GM18507 (cell line): ENCODE measurements at regions not wholly inside any gene's neighbourhood (a gene's known extent, or its start where the extent isn't known, plus 50 kb on each side); places are given as distances from the start of the nearest gene placed in this dataset.
"Not testable (repeated sequence)": the region's sequence is repeated elsewhere in the genome, so short reads cannot be mapped to it uniquely, and the experiment has no call there.

Experiments used
- DNase-seq: peaks from one replicate; pipeline ENCODE4 v3.0.0; 2011; ENCODE audit warnings: low read depth; ENCODE audit not compliant: insufficient read length; ENCODE audit errors: extremely low spot score
- FAIRE-seq: peaks from 2 replicates; lab custom pipeline; 2011; peaks lifted over from hg19 to GRCh38; lab: Jason Lieb, UNC

DNA sequence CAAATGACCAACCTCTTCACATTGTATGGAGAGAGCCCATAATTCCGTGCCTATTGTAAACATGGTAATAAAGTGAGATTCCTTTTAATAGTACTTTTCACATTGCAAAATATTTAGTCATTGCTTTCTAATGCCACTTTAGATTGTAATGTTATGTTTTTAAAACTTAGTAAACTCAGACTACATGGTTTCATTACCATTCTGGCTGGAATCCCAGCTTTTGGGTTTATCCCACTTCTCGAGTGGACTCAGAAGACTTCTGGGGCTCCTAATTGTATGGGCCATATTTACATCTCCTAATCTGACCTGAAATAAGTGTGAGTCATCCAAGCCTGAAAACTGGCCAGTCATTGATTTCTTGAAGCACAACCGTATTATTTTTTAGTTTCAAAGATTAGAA lies 217.6 kb downstream of the CAAP1 start:
- no peak for DNase-seq
- no peak for FAIRE-seq

DNA sequence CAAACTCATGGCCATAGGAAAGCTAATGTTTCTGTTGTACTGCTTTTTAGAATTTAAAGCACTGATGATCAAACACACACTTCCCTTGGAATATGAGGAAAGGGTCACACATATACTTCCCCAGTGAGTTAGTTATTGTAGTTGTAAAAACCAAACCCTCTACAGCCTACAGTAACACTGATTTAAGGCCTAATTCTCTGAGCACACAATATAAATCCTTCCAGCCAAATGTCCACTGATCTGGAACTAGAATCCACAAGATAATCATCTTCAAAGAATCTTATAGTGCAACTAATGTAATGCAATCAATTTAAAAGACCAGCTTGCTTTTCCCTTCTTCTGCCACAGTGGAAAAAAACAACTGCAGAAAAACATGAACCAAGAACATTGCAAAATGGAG lies 219.3 kb downstream of the CAAP1 start:
- FAIRE-seq: no peak
- DNase-seq: no peak

DNA sequence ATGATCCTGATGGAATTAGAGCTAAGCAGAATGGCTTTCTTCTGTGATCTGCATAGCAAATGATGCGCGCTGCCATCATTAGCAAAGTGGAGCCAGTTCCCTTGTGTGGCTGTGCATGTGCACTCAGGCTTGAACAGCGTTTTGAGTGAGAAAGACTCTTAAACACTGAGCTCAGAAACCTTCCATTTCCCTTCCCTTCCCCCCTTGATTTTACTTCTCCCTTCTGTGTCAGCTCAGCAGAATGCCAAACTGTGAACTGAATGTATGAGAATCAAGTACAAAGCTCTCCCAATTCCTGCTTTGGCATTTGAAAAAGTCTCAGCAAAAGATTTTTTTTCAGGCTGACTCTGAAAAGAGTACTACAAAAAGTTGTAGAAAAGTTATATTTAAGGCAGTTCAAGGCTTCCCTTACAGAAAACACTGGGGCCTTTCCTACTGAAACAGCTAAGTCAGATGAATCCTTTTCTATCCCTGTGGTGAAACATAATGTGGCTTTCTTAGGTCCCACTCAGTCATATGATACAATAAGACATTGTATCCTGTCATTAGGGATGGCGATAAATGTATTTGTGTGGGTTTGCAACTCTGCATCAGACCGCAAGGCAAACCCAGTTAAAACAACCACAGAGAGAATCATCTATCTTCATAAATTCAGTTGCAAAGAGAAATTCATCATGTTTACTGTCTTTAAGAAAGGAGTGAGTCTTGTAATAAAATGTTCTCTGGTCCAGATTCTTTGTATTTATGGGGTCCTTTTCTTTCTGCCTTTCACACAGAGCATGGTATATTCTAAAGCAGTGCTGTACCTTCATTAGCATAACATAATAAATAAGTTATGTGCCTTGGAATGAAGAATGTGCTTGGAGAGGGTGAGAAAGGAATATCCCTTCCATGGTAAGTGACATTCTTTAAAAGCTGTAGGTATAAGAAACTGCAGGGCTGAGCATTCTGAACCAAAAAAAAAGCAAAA lies 222.6 kb downstream of the CAAP1 start:
- DNase-seq (no peak), FAIRE-seq (no peak)

DNA sequence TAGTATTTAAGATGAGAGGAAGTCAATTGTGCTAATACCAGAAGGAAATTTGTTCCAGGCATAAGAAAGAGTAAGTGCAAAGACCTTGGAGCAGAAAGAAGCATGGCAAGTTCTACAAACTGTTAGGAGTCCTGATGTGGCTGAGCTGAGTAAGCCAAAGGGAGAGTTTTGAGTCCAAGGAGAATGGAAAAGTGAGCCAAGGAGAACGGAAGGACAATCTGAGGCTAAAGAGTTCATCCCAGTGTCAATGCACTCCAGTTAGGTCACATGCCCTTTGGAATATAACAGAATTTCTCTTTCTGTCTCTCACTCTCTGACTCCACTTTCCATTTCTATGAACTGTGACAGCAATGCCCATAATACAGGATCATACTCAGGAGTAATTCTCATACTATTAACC lies 224.7 kb downstream of the CAAP1 start:
- FAIRE-seq (peak; percentile 35), DNase-seq (no peak)

DNA sequence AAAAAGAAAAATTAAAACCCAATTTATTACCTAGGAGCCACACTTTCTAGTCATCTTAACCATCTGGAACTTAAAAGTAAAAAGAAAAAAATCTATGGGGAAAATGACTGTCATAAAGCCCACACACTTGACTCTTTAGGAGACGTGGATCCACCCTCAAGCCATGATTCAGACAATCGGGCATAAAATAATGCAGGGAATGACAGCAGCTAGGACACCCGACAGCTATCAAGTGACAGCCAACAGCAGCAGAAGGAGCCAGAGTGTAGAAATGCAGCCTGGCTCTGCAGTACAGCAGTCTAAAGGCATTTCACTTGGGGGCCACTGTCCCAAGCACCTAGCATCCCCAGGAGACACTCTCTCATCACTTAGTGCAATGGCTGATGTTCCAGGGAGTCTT lies 226.9 kb downstream of the CAAP1 start:
- FAIRE-seq (no peak), DNase-seq (no peak)

DNA sequence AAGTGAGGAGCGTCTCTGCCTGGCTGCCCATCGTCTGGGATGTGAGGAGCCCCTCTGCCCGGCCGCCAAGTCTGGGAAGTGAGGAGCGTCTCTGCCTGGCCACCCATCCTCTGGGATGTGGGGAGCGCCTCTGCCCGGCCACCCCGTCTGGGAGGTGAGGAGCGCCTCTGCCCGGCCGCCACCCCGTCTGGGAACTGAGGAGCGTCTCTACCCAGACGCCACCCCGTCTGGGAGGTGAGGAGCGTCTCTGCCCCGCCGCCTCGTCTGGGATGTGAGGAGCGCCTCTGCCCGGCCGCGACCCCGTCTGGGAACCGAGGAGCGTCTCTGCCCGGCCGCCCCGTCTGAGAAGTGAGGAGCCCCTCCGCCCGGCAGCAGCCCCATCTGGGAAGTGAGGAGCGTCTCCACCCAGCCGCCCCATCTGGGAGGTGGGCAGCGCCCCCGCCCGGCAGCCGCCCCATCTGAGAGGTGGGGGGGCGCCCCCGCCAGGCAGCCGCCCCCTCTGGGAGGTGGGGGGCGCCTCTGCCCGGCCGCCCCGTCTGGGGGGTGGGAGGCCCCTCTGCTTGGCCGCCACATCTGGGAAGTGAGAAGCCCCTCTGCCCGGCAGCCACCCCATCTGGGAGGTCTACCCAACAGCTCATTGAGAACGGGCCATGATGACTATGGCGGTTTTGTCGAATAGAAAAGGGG lies 228.4 kb downstream of the CAAP1 start:
- not testable (repeated sequence) for FAIRE-seq, DNase-seq

DNA sequence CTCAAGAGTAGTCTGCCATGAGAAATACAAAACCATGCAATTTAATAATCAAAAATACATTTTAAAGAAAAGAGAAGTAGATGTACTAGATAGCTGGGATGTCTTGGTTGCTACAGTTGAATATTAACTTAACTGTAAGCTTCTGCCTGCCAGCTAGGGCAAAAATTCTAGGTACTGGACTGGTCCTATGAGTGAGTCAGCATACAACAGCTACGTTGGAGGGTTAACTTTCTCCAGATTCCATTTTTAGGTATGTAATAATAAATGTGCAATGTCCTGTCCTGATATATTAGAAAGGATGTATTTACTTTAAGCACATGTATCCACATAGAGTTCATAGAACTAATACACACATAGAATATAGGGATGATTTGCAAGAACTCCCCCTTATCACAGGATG lies 230.1 kb downstream of the CAAP1 start:
- DNase-seq: no peak
- FAIRE-seq: no peak

GRCh38 chr9:26658476-26658875 lies 234.1 kb downstream of the CAAP1 start:
- FAIRE-seq (no peak), DNase-seq (no peak)

DNA sequence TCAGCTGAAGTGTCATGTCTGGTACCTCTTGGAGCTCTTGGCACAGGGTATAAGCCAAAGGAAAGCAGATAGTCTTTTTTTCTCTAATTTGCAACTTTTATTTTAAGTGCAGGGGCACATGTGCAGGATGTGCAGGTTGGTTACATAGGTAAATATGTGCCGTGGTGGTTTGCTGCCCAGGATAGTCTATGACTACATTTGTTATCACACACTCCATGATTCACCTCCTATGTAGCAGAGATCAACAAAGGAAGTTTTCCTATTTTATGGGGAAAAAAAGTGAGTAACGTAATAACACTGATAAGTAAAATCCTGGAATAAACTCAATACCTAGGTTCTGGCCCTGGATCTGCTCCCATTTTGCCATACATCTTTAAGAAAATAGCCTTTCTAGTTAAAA lies 234.6 kb downstream of the CAAP1 start:
- FAIRE-seq (no peak), DNase-seq (no peak)

GRCh38 chr9:26656003-26656870 lies 236.4 kb downstream of the CAAP1 start:
- DNase-seq: no peak
- peak; percentile 36 for FAIRE-seq

- DNase-seq (no peak), FAIRE-seq (no peak)
Observed at GRCh38 chr9:26655166-26655565, 237.4 kb downstream of the CAAP1 start.

- FAIRE-seq: no peak
Observed at GRCh38 chr9:26650325-26650724, 242.3 kb downstream of the CAAP1 start.

GRCh38 chr9:26643826-26644225 lies 248.8 kb downstream of the CAAP1 start:
- DNase-seq: no peak
- no peak for FAIRE-seq

More at GRCh38 chr9:26650325-26650724, 242.3 kb downstream of the CAAP1 start:
- no peak for DNase-seq

GRCh38 chr9:26639761-26640160 lies 252.8 kb downstream of the CAAP1 start:
- DNase-seq (no peak), FAIRE-seq (no peak)

DNA sequence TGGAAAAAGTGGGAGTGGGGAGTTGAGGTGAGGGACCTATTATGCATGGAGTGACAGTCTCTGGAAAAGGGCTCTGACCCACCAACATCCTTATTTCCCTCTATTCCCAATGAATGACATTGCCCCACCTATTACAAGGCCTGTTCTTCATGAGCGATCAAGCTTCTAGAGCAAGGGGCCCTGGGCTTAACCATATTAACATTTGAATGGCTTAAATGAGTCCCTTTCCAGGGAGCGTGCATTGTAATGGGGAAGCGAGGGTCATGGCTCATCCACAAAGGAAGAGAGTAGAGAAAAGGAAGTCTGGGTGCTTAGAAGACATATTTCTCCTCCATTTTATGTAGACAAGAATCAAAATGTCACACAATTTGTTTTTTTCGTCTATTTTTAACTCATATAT lies 255.5 kb downstream of the CAAP1 start:
- FAIRE-seq (no peak), DNase-seq (no peak)

- not testable (repeated sequence) for FAIRE-seq, DNase-seq
Observed at GRCh38 chr9:26613851-26614350, 278.7 kb downstream of the CAAP1 start.

DNA sequence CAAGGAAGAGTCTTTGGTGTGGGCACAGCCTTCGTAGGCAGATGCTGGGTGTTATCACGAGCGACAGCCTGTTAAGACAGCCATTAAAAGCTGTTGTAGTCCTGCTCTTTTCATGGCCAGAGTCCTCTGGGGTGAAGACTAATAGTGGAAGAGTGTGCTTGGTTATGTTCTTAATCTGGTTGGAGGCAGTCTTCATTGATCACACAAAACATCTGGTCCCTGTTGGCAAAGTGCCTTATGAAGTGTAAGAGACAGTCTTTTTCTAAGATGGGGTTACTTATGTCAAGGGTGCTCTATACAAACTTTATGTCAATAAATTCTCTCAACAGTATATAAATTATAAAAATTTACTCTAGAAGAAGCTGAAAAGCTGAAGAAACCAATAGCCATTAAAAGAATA lies 280.4 kb downstream of the CAAP1 start:
- DNase-seq (no peak), FAIRE-seq (no peak)

DNA sequence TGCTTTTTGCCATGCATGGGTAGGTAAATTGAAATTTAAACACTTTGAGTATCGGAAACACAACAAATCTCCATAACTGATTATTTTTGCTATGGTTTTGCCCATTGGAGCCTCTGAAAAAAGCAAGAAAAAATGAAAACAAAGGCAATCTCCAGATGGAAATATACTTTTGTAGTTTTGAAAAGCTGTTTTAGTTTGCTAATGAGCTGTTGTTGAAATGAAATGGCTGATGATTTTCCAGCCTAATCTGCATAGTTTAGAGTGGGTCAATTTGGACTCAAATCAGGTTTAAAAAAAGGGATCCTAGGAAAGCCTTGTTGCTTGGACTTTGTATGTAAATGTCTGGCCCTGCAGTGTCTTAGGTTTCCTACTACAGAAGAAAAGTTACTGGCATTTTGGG lies 285.8 kb downstream of the CAAP1 start:
- no peak for DNase-seq
- FAIRE-seq: no peak

DNA sequence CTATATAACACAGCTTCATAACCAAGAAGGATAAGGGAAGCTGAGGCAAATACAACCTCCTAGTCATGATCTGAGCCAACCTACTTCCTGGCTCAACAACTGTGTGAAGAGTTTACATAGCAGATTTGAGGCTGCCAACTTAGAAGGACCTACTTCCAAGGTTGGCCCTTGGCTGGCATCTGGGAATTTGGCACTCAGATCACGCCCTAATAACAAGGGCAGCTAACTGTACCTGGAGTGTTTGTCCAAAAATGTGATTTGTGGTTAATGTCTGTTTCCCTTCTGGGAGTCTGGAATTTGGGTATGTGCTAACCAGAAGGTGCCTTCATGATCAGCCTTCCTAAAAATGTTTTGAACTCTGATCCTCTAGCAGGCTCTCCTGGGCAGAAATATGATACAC lies 287.2 kb downstream of the CAAP1 start:
- no peak for FAIRE-seq

More for the DNA sequence above, 287.2 kb downstream of the CAAP1 start:
- no peak for DNase-seq
